GM18511 (cell line): ENCODE measurements at regions not wholly inside any gene's neighbourhood (a gene's known extent, or its start where the extent isn't known, plus 50 kb on each side); places are given as distances from the start of the nearest gene placed in this dataset.

Source experiments
- ATAC-seq: cut with Tn5 transposase; IDR thresholded peaks from one replicate; pipeline ENCODE4 v1.9.1; 2021; ENCODE audit warnings: mild to moderate bottlenecking, moderate library complexity; ENCODE audit not compliant: unreplicated experiment

DNA sequence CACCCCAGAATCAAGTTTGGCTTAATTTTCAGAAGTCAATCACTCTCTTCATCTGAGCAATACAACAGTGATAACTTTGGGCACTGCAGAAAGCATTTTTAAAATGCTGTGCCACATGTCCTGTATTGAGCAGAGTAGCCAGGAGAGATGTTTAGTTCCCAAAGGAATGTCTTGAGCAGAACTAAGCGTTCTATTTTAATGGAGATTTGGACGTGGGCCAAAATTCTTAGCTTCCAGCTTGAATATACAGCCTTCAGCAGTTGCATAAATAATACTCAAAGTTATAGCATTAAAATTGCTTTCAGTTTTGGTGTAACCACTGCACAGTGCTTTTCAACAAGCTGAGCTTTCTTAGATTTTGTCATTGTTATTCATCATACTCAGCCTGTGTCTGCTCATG is 679.2 kb downstream of the NLGN4X start:
- ATAC-seq: no peak

DNA sequence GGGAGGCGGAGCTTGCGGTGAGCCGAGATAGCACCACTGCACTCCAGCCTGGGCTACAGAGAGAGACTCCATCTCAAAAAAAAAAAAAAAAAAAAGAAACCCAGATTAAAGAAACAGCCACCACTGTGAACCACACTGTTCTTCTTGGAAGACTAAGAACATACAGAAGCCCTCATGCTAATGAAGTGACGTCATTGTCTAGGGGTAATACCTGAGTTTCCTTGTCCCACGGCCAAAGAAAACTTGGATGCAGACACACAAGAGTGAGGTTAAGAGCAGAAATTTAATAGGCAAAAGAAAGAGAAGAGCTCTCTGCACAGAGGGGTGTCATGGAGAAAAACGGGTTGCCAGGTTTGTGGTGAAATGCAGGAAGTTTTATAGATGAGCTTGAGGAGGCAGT is 691.6 kb downstream of the NLGN4X start:
- ATAC-seq: no peak

DNA sequence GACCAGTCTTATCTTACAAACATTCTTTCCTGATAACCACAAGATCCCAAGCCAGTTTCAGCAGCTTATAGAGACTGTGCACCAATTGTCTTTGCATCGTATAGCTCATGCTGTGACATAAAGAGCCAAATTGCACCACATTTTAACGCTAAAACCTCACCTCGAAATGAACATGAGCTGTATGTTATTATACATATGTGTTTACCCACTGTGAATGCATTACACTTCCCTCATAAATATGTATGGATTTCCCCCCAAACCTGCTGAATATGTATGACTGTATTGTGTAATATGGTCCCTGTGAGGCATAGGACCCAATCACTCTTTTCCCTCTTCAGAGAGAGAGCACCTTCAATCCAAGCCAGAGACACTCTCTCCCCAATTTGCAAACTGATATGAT is 692.4 kb downstream of the NLGN4X start:
- no peak for ATAC-seq

DNA sequence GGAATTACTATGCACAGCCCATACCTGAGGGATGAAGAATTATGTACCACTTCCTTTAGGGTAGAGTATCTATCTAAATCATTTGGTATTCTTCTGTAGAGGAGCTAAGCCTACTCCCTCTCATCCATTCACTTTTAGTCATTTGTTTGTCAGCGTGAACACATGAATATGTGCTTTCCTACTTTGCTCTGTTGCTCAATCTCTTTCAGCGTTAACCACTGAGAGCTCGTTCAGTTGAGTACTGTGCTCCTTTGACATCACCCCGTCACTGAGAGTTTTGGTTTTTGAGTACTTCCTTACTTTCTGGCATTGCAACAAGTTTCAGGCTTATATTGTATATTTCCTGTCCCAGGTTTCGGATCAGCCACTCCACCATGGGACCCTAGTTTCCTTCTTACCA is 700.6 kb downstream of the NLGN4X start:
- no peak for ATAC-seq

DNA sequence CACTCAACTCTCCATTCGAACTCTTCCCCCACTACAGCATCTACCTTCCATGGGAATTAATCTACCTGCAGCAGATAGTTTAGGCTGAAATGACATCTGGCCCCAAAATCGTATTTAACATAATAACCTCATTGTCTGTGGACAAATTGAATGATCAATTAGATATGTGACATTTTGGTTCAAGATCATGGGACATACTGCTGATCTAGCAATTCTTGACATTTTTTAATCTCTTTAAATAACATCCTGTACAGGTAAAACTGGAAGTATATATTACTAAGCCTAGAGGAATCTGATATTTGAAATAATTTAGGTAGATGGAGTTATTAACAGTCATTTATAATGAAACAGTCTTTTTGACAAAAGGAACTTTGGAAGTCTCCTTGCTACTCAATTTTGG is 702.5 kb downstream of the NLGN4X start:
- no peak for ATAC-seq

DNA sequence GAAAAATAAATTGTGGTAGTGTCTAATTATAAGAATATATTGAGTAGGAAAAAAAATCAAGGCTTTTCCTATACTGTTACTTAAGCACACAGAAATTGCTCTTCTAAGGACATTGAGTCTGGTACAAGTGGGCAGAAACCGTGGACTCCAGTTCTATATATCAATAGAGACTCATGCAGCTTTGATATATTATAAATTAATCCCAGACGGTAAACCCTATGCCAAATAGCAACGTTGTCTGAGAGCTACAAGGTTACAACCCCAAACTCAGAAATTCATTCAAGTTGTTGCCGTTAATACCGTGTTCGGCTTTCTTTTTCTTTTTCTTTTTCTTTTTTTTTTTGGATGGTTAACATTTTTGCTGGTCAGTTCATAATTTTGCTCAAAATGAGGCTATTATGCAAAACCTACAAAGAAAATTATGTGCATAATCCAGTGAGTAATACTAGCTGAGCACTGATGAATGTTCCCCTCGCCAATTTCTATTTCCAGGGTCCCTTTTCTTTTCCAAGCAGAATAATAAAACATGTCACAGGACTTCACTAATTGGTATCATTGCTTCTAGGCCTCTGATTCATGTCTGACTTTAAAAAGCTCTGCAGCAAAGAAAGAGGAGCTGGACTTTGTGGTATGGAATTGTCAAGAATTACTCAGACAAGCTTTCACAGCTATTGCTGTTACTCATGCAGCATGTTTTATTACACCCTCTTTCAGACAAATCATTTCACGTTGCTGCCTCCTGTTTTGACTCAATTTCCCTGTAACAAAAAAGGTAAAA is 737.7 kb downstream of the NLGN4X start:
- no peak for ATAC-seq

DNA sequence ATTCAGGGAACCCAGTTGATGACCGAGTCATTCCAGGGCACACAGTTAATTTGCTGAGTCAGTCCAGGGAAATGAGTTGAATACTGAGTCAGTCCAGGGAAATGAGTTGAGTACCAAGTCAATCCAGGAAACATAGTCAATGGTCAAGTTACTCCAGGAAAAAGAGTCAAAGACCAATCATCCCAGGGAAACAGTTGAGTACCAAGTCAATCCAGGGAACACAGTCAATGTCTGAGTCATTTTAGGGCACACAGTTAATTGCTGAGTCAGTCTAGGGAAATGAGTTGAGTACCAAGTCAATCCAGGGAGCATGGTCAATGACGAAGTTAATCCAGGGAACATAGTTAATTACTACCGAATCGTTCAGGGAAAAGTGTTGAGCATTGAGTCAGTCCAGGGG is 754.4 kb downstream of the NLGN4X start:
- no peak for ATAC-seq

DNA sequence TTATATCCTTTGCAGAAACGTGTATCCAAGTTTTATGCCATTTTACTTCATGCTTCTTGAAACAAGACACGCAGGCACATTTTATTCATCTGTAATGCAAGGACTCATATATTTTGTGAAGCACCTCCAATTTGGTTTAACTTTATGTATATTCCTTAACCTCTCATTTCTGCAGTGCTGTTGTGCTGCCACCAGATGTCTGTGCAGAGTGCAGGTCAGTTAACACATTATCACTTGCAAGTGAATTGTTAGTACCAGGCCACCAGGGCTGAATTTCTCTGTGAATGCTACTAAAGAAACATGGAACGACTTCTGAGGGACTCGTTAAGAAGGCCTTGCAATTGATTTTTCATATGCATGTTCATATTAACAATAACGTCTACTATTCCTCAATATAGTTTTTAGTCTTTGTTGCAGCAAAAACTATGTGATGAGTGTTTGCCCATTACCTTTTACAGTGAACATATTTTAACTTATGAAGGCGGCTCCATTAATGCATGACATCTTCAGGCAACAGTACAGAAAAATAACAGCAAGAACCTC is 770.3 kb downstream of the NLGN4X start:
- no peak for ATAC-seq

DNA sequence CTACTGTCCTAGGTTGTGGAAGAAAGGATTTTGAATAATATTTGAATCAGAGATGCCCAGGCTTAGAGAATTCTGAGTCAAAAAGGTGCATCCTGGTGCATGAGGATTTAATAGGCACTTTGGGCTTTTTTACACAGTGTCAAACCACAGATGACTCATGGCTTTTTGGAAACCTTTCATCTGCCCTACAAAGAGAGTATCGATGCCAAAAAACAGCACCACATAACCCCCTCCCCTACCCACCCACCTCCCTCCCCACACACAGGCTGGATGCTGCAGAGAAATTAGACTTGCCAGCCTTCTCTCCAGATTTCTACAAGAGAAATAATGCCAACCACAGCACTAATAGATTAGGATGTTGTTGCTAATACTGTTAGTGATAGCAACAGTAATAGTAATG is 779.3 kb downstream of the NLGN4X start:
- no peak for ATAC-seq

DNA sequence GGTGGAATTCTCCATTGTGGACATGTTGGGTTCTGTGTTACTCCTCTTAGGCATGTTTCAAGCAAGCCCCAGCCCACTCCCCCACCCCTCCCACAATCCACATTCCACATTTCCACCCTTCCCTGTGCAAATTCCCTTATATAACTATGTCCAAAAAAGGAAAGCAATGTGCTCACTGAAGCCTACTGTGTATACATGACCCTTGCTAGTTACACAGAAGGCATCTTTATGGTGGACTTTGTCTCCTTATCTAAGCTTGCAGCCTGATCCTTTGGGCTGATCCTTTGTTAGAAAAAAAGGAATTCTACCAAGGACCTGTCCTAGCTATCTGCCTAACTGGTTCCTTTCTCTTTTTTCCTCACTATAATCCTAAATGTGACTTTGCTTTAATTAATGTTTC is 796.8 kb downstream of the NLGN4X start:
- ATAC-seq: no peak

DNA sequence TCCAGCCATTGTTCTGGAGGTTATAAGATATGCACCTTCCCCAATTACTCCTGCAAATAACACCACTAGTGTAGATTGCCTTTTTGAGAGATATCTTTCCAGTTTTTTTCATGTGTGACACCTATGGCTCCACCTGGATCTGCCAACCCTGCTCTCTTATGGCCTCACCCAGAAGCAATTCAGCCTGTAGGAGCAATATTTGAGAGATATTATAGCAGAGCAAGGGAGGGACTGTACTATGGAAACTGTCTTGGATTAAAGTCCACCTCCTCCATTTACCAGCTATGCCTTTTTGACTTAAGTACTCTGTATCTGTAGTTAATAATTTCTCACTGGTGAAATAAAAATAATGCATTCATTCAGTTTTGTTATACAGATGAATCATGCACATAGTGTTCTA is 803.5 kb downstream of the NLGN4X start:
- ATAC-seq: no peak

DNA sequence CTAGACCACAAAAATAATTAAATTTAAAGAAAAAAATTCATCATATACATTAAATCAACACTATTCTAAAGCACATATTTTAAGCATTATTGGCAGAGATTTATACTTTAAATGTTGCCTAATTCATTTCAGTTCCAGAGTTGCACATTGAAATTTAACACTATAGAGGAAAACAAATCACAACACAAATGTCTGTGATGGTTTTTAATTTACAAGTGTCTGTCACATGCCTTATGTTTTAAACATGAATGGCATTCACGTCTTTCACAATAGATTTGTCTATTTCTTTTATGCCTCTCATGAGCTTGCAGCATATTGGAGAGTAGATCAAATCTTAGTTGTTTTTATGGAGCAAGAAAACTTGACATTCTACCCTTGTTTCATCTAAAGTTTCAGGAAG is 811.3 kb downstream of the NLGN4X start:
- no peak for ATAC-seq

DNA sequence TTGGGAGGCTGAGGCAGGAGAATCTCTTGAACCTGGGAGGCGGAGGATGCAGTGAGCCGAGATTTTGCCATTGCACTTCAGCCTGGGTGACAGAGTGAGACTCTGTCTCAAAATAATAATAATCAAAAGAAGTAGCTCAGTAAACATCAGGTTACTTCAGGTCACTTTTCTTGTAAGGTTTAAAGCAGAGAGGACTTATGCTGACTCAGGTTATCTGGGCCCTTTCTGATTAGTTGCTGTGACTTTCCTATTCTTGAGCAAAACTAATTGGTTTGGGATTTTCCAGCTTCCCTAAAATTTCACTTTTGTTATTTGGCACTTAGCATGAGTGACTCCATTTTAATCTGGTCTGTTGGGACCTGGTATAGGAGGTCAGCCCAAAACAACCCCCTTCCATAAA is 812.9 kb downstream of the NLGN4X start:
- no peak for ATAC-seq

DNA sequence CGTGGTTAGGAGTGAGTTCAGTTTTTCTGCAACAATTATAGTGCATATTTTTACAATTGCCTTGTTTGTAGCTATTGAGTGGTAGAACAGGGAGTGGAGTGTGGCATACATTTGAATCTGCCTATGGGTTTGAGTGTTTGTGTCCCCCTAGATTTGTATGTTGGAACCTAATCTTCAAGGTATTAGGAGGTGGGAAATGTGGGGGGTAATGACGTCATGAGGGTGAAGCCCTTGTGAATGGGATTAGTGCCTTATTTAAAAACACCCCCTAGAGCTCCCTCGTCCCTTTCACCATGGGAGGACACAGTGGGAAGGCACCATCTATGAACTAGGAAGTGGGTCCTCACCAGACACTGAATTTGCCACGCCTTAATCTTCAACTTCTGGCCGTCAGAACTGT is 819.6 kb downstream of the NLGN4X start:
- no peak for ATAC-seq

DNA sequence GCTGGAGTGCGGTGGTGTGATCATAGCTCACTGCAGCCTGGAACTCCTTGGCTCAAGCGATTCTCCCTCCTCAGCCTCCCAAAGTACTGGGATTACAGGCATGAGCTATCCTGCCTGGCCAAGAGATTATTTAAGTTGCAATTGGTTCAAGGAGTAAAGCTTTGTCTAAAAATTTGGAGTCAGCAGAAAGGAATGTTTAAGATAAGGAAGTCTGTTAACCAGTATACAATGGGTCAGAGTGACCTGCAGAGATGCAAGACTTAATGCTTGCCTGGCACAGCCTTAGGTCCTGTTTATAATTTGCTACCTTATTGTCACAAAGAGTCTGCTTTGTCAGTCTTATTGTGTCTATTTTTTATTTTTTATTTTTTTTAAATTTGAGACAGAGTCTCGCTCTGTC is 826.2 kb downstream of the NLGN4X start:
- ATAC-seq: no peak

DNA sequence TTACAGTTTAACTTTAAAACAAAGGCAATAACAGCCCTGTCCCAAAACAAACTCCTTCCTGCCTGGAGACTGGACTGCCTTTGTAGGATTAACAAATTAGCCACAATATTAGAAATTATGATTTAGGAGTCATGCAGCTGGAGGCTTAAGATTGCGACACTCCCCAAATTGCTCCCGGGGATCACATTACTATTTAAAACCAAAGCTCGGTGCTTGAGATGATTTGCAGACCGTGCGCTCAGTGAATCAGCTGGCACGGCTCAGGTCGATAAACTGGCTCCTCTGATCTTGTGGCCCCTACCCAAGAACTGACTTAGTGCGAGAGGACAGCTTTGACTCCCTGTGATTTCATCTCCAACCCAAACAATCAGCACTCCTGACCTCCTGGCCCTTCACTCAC is 829.3 kb downstream of the NLGN4X start:
- no peak for ATAC-seq

DNA sequence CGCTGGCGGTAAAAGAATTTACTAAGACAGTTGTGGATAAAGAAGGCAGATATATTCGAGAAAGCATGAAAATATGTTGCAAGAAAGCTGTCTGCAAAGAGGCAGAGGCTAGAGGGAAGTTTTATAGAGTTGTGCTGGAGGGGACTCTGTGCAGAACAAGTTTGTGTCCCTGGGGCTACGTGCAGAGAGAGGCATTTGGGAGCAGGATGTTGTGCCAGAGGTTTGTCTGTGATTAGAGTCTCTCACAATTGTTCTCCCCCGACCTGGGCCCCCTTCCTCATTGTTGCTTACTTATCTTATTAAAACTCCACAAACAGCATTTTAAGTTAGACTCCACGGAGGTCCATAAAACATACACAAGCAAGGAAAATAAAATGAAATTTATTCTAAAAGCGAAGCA is 831.3 kb downstream of the NLGN4X start:
- no peak for ATAC-seq

DNA sequence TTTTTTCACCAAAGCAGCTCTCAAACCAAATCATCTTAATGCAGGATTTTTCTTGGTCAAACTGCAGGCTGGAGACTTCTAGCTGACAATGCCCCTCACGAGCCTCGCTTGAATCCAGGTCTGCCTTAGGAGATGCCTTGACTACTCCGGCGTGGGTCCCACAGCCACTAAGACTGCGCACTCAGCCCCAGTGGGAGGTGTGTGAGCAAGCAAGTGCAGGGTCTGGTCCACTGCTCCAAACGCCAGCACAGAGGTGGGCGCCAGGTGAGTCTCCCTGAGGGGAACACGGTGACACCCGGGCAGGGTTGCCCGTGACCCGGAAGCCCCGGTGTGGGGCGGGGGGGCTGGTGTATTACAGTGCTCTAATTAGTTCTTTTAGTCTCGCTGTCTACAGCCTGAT is 838.3 kb downstream of the NLGN4X start:
- ATAC-seq: no peak

DNA sequence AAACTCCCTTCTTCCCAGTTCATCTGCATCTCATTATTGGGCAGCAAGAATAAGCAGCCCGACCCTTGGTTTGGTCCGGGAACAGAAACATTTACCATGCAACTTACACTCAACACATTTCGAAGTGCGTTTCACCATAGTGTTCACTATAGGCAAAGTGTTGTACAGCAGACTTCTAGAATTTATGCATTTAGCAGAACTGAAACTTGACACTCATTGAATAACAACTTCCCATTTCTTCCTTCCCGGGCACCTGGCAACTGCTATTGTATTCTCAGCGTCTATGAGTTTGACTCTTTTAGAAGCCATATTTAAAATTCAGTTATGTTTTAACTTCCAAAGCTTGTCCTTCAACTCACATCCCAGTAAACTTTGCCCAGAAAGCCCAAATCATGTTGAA is 840.6 kb downstream of the NLGN4X start:
- no peak for ATAC-seq

DNA sequence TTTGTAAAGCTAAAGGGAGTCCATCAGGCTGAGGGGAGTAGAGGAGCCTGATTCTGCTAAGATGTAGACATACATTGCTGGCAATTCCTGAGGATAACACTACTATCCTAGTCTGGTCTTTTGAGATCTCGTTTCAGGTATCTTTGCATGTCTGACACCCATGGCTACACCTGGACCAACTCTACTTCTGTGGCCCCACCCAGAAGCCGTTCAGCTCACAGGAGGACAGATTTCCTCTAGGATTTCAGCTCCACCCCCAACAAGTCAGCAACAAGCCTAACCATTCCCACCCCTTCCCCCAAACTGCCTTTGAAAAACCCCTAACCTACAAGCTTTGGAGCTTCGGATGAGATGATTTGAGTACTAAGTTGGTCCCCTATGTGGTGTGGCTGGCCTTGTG is 848.2 kb downstream of the NLGN4X start:
- ATAC-seq: no peak

DNA sequence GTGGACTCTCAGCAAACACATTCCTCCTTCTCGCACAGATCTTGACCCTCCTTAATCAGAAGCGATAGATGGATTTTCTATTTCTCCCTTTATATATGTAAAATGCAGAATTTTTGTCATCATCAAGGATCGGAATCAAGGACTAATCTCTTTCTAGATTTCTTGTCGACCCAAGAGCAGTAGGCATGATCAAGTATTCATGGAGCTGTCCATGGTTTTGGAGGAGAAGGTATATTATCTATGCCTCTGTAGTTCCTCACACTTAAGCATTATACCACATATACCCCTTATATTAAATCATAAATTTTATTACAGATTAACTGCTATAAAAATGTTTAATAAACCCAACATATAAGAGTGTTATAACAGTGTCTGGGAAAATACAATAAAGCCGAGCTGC is 886.8 kb downstream of the NLGN4X start:
- ATAC-seq: no peak

DNA sequence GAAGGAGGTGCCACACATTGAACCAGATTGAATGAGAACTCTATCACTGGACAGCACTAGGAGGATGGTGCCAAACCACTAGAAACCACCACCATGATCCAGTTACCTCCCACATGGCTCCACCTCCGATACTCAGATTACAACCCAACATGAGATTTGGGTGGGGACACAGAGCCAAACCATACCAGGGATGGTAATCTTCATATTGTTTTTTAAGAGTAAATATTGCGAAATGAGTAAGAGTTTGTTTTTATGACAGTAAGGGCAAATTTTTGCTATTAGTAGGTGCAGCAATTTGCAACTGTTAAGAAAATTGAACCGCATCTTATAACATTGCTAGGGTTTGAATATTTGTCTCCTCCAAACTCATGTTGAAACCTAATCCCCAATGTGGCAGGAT is 891.5 kb downstream of the NLGN4X start:
- no peak for ATAC-seq

DNA sequence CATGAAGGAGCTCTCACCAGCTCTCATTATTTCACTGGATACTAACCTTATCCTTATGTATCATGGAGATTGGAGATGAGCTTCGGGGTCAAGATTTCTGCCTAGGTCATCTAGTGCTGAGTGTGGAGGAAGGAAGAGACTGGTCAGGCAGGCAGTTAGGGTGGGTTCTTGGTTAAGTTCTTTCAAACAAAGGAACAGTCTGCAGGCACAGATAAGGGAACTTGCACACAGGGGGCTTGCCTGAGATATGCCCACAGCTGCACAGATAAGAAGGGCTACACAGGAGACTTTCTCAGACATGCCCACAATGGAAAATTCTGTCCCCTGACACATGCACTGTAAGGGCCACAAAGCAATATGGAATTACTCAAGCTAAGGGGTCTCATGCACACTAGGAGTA is 904.1 kb downstream of the NLGN4X start:
- ATAC-seq: no peak
